HepG2 (cell line): ENCODE measurements at regions not wholly inside any gene's neighbourhood (a gene's known extent, or its start where the extent isn't known, plus 50 kb on each side); places are given as distances from the start of the nearest gene placed in this dataset.

ENCODE experiments used
- ATAC-seq: fragments of 200-7000 bp; cut with Tn5 transposase; 3 replicates; pipeline ENCODE4 v1.9.1; 2020; ENCODE audit warnings: mild to moderate bottlenecking, moderate library complexity
- BruUV-seq: library from RNA; stranded (reverse); fragments of 400-500 nt; replicated peaks from 2 replicates; lab custom pipeline; 2021; lab: Mats Ljungman, UMichigan
- CTCF ChIA-PET: fragments of 300-600 bp; formaldehyde crosslinking; extraction: SDS; loops from one replicate; lab custom pipeline; 2021; ENCODE audit warnings: low total read pairs, inconsistent platforms, low intra/inter-chr PET ratio; lab: Yijun Ruan, JAX
- POLR2A ChIA-PET: fragments of 350-600 bp; sonication (Branson Sonifier 250); formaldehyde crosslinking; loops from one replicate; lab custom pipeline; 2020; ENCODE audit warnings: antibody characterized with exemption, inconsistent platforms; lab: Yijun Ruan, JAX
- DNase-seq: peaks from one replicate; pipeline ENCODE4 v3.0.0-alpha.2; 2015; ENCODE audit warnings: low spot score
- FAIRE-seq: peaks from 3 replicates; lab custom pipeline; 2011; peaks lifted over from hg19 to GRCh38; lab: Jason Lieb, UNC
- H2AFZ ChIP-seq: one replicate; pipeline ENCODE4 v1.6.1; 2011; ENCODE audit warnings: low read length, inconsistent platforms
- H3K27ac ChIP-seq: fragments of 300-600 bp; 3 replicates; pipeline ENCODE4 v1.8.0; 2011; ENCODE audit warnings: mixed run types, mild to moderate bottlenecking, mixed read lengths, low read length, inconsistent platforms; ENCODE audit not compliant: insufficient read depth; ENCODE audit errors: extremely low read length
- H3K27me3 ChIP-seq, 2 experiments: fragments of 200-600 bp in 1 of 2; 2 replicates in 1 of 2; 3 replicates in 1 of 2; pipeline versions ENCODE4 v1.6.0 to v1.8.0; 2011; ENCODE audit warnings: low read length in 2 of 2, mild to moderate bottlenecking in 2 of 2, moderate library complexity in 2 of 2, inconsistent platforms in 1 of 2; ENCODE audit not compliant: insufficient read depth in 2 of 2, control insufficient read depth in 1 of 2
- H3K36me3 ChIP-seq, 2 experiments: fragments of 200-600 bp in 1 of 2; replicated peaks in 1 of 2; 2 replicates in 1 of 2; 3 replicates in 1 of 2; pipeline versions ENCODE4 v1.5.1 to v1.8.0; 2011; ENCODE audit warnings: low read length in 2 of 2, inconsistent platforms in 1 of 2; ENCODE audit not compliant: insufficient read depth in 2 of 2, control insufficient read depth in 1 of 2
- H3K4me1 ChIP-seq: 2 replicates; pipeline ENCODE4 v1.5.1; 2012; ENCODE audit warnings: low read length, inconsistent platforms; ENCODE audit not compliant: insufficient read depth
- H3K4me2 ChIP-seq: 2 replicates; pipeline ENCODE4 v1.6.0; 2011; ENCODE audit warnings: low read depth, low read length, inconsistent platforms
- H3K4me3 ChIP-seq, 3 experiments: fragments of 200-600 bp in 1 of 3; sonication (generic), shearing (Covaris generic) in 1 of 3; replicated peaks in 1 of 3; 2 replicates each; pipeline ENCODE4 v1.5.1; 2011 to 2016; ENCODE audit warnings: low read length in 3 of 3, inconsistent platforms in 2 of 3, low read depth in 2 of 3, mild to moderate bottlenecking in 2 of 3, control low read depth in 1 of 3, mixed read lengths in 1 of 3; ENCODE audit not compliant: insufficient read depth in 1 of 3
- H3K79me2 ChIP-seq: one replicate; pipeline ENCODE4 v1.6.1; 2011; ENCODE audit warnings: low read length, inconsistent platforms; ENCODE audit not compliant: insufficient read depth
- H3K9ac ChIP-seq: 2 replicates; pipeline ENCODE4 v1.6.0; 2011; ENCODE audit warnings: mild to moderate bottlenecking, low read depth, low read length, inconsistent platforms; ENCODE audit not compliant: insufficient read depth
- H3K9me3 ChIP-seq: 2 replicates; pipeline ENCODE4 v1.5.1; 2012; ENCODE audit warnings: mild to moderate bottlenecking, low read length
- H4K20me1 ChIP-seq: 2 replicates; pipeline ENCODE4 v1.6.0; 2011; ENCODE audit warnings: inconsistent platforms, mild to moderate bottlenecking, low read length, moderate library complexity; ENCODE audit not compliant: insufficient read depth
- CBX1 ChIP-seq: IDR thresholded peaks from one replicate; pipeline ENCODE4 v1.6.1; 2016; ENCODE audit warnings: antibody characterized with exemption, low read depth
- CENPT ChIP-seq: sonication (generic); formaldehyde crosslinking; IDR thresholded peaks from 2 replicates; pipeline ENCODE4 v1.8.0; 2022; ENCODE audit warnings: low read depth, mild to moderate bottlenecking, moderate library complexity, missing genetic modification reagents
- EZH2 ChIP-seq: conservative IDR thresholded peaks from 2 replicates; pipeline ENCODE4 v1.6.1; 2012; ENCODE audit warnings: mild to moderate bottlenecking, low read depth, low read length, moderate library complexity
- MXD1 ChIP-seq: sonication (generic); formaldehyde crosslinking; IDR thresholded peaks from 2 replicates; pipeline ENCODE4 v1.4.0; 2020; ENCODE audit warnings: mild to moderate bottlenecking, missing genetic modification reagents
- SYNCRIP ChIP-seq: fragments of 200-400 bp; formaldehyde crosslinking; IDR thresholded peaks from 2 replicates; pipeline ENCODE4 v1.6.1; 2018; ENCODE audit warnings: mild to moderate bottlenecking, low read depth, low read length; ENCODE audit not compliant: insufficient read depth
- ZNF101 ChIP-seq: sonication (generic); formaldehyde crosslinking; IDR thresholded peaks from 2 replicates; pipeline ENCODE4 v1.4.0; 2020; ENCODE audit warnings: mild to moderate bottlenecking, low read depth, missing genetic modification reagents, borderline replicate concordance
- ZNF292 ChIP-seq: sonication (generic); formaldehyde crosslinking; IDR thresholded peaks from 2 replicates; pipeline ENCODE4 v1.8.1; 2022; ENCODE audit warnings: mild to moderate bottlenecking, low read depth, missing genetic modification reagents, borderline replicate concordance
- ZNF766 ChIP-seq: sonication (generic); formaldehyde crosslinking; IDR thresholded peaks from 2 replicates; pipeline ENCODE4 v1.5.0; 2020; ENCODE audit warnings: missing genetic modification reagents, borderline replicate concordance
- WGBS: methylation state at CpG from one replicate; pipeline ENCODE4 v1.1.6; 2017; ENCODE audit warnings: low lambda C conversion rate; 5-methylcytosine and 5-hydroxymethylcytosine counted together
- in situ Hi-C: cut with HindIII; loops from 2 replicates; pipeline ENCODE4 v1.10.0; 2017; ENCODE audit warnings: low pct_unique_long_range_greater_than_20kb; ENCODE audit not compliant: extremely low pct_ligation_motif_present
- intact Hi-C: fragments of 100-400 bp; cut with micrococcal nuclease; formaldehyde crosslinking; loops from one replicate; pipeline ENCODE4 v1.10.0; 2022; ENCODE audit not compliant: unreplicated experiment
- TF ChIP-seq, protein P1 (sequence below): sonication (generic); formaldehyde crosslinking; IDR thresholded peaks from 2 replicates; pipeline ENCODE4 v1.5.0; 2020; ENCODE audit warnings: mild to moderate bottlenecking, missing genetic modification reagents, borderline replicate concordance

GRCh38 chr3:8164145-8164544 is 337.5 kb upstream of the LMCD1 start:
- ChIA-PET POLR2A (no interaction called here), CTCF (no interaction called here)
- H4K20me1 ChIP-seq = no peaks in the 10 kb centered on the region
- no peak for FAIRE-seq
- DNase-seq = no peak
- H3K4me2 ChIP-seq = no peak overlapping the region
- no TSS peak for BruUV-seq
- intact Hi-C loops = no loop called here
- in situ Hi-C loops = no loop called here
- no peaks in the 10 kb centered on the region for H3K9me3 ChIP-seq
- no peaks in the 10 kb centered on the region for H3K36me3 ChIP-seq
- H3K9ac ChIP-seq = no peak overlapping the region
- H3K79me2 ChIP-seq = no peaks in the 10 kb centered on the region
- TF ChIP-seq ZNF766 (CRISPR knock-in tag) (no peak), CBX1 (no peak), MXD1 (CRISPR knock-in tag) (no peak), SYNCRIP (no peak), CENPT (no peak), ZNF101 (CRISPR knock-in tag) (no peak), ZNF292 (CRISPR knock-in tag) (no peak), EZH2 (no peak)
- TF ChIP-seq, protein P1, sequence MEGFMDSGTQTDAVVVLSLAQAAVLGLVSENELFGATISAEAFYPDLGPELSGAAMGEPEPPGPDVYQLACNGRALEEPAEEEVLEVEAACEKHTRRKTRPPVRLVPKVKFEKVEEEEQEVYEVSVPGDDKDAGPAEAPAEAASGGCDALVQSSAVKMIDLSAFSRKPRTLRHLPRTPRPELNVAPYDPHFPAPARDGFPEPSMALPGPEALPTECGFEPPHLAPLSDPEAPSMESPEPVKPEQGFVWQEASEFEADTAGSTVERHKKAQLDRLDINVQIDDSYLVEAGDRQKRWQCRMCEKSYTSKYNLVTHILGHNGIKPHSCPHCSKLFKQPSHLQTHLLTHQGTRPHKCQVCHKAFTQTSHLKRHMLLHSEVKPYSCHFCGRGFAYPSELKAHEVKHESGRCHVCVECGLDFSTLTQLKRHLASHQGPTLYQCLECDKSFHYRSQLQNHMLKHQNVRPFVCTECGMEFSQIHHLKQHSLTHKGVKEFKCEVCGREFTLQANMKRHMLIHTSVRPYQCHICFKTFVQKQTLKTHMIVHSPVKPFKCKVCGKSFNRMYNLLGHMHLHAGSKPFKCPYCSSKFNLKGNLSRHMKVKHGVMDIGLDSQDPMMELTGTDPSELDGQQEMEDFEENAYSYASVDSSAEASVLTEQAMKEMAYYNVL (CRISPR knock-in tag) = no peak
- H3K27me3 ChIP-seq = no peaks in the 10 kb centered on the region
- H3K4me3 ChIP-seq = no peak overlapping the region
- WGBS = 0% methylated on average over 1 of the region's 1 CpG
- no peaks in the 10 kb centered on the region for H3K4me1 ChIP-seq
- no peak overlapping the region for H3K27ac ChIP-seq
- ATAC-seq = no peak
- no peak overlapping the region for H2AFZ ChIP-seq
